NB4 (cell line): ENCODE measurements at regions not wholly inside any gene's neighbourhood (a gene's known extent, or its start where the extent isn't known, plus 50 kb on each side); places are given as distances from the start of the nearest gene placed in this dataset.

Source experiments
- DNase-seq: peaks from one replicate; pipeline ENCODE4 v3.0.0; 2010; ENCODE audit warnings: low read depth
- H3K4me3 ChIP-seq: one replicate; pipeline ENCODE4 v1.5.1; 2011; ENCODE audit warnings: mild to moderate bottlenecking, low read depth, low read length, moderate library complexity
- MAX ChIP-seq: IDR thresholded peaks from 2 replicates; pipeline ENCODE4 v1.6.1; 2011; ENCODE audit warnings: low read depth, low read length
- MYC ChIP-seq: IDR thresholded peaks from 2 replicates; pipeline ENCODE4 v1.6.1; 2011; ENCODE audit warnings: low read depth, low read length
- POLR2A ChIP-seq: IDR thresholded peaks from 2 replicates; pipeline ENCODE4 v1.6.1; 2011; ENCODE audit warnings: mild to moderate bottlenecking; ENCODE audit not compliant: insufficient read length; ENCODE audit errors: extremely low read depth
- TF ChIP-seq, protein P1 (sequence below): IDR thresholded peaks from one replicate; pipeline ENCODE4 v1.5.1; 2012; ENCODE audit warnings: low read depth, low read length

- H3K4me3 ChIP-seq, result no peak overlapping the region
- no peak for DNase-seq
- TF ChIP-seq MYC (no peak), POLR2A (no peak), MAX (no peak)
- TF ChIP-seq, protein P1, sequence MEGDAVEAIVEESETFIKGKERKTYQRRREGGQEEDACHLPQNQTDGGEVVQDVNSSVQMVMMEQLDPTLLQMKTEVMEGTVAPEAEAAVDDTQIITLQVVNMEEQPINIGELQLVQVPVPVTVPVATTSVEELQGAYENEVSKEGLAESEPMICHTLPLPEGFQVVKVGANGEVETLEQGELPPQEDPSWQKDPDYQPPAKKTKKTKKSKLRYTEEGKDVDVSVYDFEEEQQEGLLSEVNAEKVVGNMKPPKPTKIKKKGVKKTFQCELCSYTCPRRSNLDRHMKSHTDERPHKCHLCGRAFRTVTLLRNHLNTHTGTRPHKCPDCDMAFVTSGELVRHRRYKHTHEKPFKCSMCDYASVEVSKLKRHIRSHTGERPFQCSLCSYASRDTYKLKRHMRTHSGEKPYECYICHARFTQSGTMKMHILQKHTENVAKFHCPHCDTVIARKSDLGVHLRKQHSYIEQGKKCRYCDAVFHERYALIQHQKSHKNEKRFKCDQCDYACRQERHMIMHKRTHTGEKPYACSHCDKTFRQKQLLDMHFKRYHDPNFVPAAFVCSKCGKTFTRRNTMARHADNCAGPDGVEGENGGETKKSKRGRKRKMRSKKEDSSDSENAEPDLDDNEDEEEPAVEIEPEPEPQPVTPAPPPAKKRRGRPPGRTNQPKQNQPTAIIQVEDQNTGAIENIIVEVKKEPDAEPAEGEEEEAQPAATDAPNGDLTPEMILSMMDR, result no peak
Observed at GRCh38 chrX:7680181-7680580, 162.8 kb upstream of the VCX start.

DNA sequence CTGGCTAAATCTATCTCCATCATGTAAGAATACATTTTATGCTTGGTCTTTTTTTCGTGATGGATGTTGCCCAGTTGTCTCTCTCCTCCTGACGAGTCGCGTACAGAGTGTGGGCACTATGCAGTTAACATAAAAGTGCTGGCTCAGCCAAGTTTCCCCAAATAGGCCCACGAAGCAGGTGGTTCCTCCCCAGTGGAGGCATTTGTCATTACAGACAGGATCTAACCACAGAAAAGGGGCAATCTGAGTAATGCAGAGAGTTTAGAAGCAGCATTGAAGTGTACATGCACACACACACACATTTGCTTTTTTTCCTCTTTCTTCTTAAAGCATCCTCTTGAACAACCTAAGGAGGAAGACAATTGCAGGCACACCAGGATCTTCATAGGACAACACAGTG, 188.7 kb upstream of the VCX start:
- DNase-seq, result no peak
- no peak for TF ChIP-seq MAX
- TF ChIP-seq, protein P1, result no peak
- TF ChIP-seq MYC, result no peak
- no peak for TF ChIP-seq POLR2A
- no peak overlapping the region for H3K4me3 ChIP-seq

- TF ChIP-seq MAX (no peak), MYC (no peak), POLR2A (no peak)
- TF ChIP-seq, protein P1, result no peak
- H3K4me3 ChIP-seq, result no peak overlapping the region
- DNase-seq, result no peak
Observed at GRCh38 chrX:7647831-7648230, 195.1 kb upstream of the VCX start.

DNA sequence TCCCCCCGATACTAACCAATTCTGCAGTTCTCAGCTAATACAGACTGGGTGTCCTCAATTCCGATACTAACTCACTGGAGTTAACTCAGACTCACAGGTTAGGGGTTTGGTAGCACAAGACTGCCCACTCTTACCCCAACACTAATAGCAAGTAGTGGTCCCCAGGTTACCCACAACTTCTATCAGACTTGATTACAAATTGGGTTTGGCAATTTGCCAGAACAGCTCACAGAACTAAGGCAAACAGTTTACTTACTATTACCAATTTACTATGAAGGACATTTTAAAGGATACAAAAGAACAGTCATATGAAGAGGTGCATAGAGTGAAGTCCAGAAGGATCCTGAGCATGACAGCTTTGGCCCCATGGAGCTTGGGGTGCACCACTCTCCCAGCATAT, 201.8 kb upstream of the VCX start:
- no peak overlapping the region for H3K4me3 ChIP-seq
- DNase-seq, result no peak
- no peak for TF ChIP-seq MAX
- TF ChIP-seq, protein P1, result no peak
- no peak for TF ChIP-seq MYC
- TF ChIP-seq POLR2A, result no peak

DNA sequence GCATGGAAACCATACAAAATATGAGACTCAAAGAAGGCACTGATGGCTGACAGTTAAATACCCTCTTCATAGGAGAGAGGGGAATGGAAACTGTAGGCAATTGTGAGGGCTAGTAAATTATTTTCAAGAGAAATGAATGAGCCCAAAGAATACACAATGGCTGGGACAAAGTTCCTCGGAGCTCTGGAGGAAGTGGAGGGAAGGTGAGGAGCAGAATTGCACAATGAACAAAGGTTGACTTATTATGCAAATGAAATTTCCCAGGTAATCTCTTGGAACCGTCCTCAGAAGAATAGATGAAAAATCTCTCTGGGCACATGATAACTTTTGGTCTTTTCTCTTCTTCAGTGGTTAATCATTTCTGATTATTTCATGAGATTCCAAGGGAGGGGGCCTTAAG, 202.6 kb upstream of the VCX start:
- TF ChIP-seq, protein P1, result no peak
- TF ChIP-seq POLR2A (no peak), MYC (no peak), MAX (no peak)
- DNase-seq, result no peak
- H3K4me3 ChIP-seq, result no peak overlapping the region

GRCh38 chrX:7638078-7638710, 204.8 kb upstream of the VCX start:
- TF ChIP-seq POLR2A (no peak), MAX (no peak), MYC (no peak)
- TF ChIP-seq, protein P1, result no peak

More at GRCh38 chrX:7638078-7638710, 204.8 kb upstream of the VCX start:
- no peak for DNase-seq
- no peak overlapping the region for H3K4me3 ChIP-seq
